Fibroblast of pulmonary artery (primary cell): ENCODE measurements at regions not wholly inside any gene's neighbourhood (a gene's known extent, or its start where the extent isn't known, plus 50 kb on each side); places are given as distances from the start of the nearest gene placed in this dataset.
A peak's percentile ranks its signal among the peaks of the same experiment; 100 is the strongest.

Source experiments
- DNase-seq: peaks from one replicate; pipeline ENCODE4 v3.0.0-alpha.2; 2010; ENCODE audit warnings: low read depth
- H3K4me3 ChIP-seq: replicated peaks from 2 replicates; pipeline ENCODE4 v1.5.1; 2011; ENCODE audit warnings: low read depth, mild to moderate bottlenecking, control low read depth, low read length, moderate library complexity
- CTCF ChIP-seq: IDR thresholded peaks from 2 replicates; pipeline ENCODE4 v1.5.1; 2011; ENCODE audit warnings: mild to moderate bottlenecking, control low read depth, low read length, inconsistent platforms; ENCODE audit errors: missing control alignments

GRCh38 chr4:153141238-153141637 is 63.0 kb upstream of the TRIM2 start:
- H3K4me3 ChIP-seq: no peak overlapping the region
- no peak for DNase-seq
- no peak for TF ChIP-seq CTCF

GRCh38 chr4:153142700-153143438 is 61.4 kb upstream of the TRIM2 start:
- peak; percentile 80 for DNase-seq
- peak; percentile 89 for TF ChIP-seq CTCF
- no peak overlapping the region for H3K4me3 ChIP-seq

GRCh38 chr4:153143527-153144348 is 60.5 kb upstream of the TRIM2 start:
- TF ChIP-seq CTCF: no peak
- no peak overlapping the region for H3K4me3 ChIP-seq
- no peak for DNase-seq

- H3K4me3 ChIP-seq: no peak overlapping the region
- TF ChIP-seq CTCF: no peak
- DNase-seq: no peak
Measured at GRCh38 chr4:153146031-153146430, 58.2 kb upstream of the TRIM2 start.

- H3K4me3 ChIP-seq: no peak overlapping the region
- TF ChIP-seq CTCF: no peak
- DNase-seq: no peak
Measured at GRCh38 chr4:153146961-153147360, 57.3 kb upstream of the TRIM2 start.

- TF ChIP-seq CTCF: no peak
- DNase-seq: no peak
- no peak overlapping the region for H3K4me3 ChIP-seq
Measured at GRCh38 chr4:153148791-153149190, 55.5 kb upstream of the TRIM2 start.
